Amygdala (tissue), 56 donors: ENCODE measurements at regions not wholly inside any gene's neighbourhood (a gene's known extent, or its start where the extent isn't known, plus 50 kb on each side); places are given as distances from the start of the nearest gene placed in this dataset.
A peak's percentile ranks its signal among the peaks of the same experiment; 100 is the strongest.
"Not testable (repeated sequence)": the region's sequence is repeated elsewhere in the genome, so short reads cannot be mapped to it uniquely, and the experiment has no call there.

Source experiments
- DNase-seq, 56 donors: peaks; one replicate each; lab custom pipeline; 2025; lab: John Stamatoyannopoulos, UW

GRCh38 chr7:41579961-41580935, 122.6 kb downstream of the INHBA start:
- no peak for DNase-seq

- DNase-seq: no peak
Observed at GRCh38 chr7:41578700-41579099, 124.2 kb downstream of the INHBA start.

GRCh38 chr7:41576166-41576565, 126.7 kb downstream of the INHBA start:
- DNase-seq: no peak

- DNase-seq: no peak
Observed at GRCh38 chr7:41574377-41574776, 128.5 kb downstream of the INHBA start.

GRCh38 chr7:41573862-41574261, 129.0 kb downstream of the INHBA start:
- no peak for DNase-seq

- DNase-seq: no peak
Observed at GRCh38 chr7:41573443-41573842, 129.4 kb downstream of the INHBA start.

- no peak for DNase-seq
Observed at GRCh38 chr7:41573015-41573414, 129.9 kb downstream of the INHBA start.

GRCh38 chr7:41571573-41571972, 131.3 kb downstream of the INHBA start:
- DNase-seq: no peak

GRCh38 chr7:41570766-41571165, 132.1 kb downstream of the INHBA start:
- no peak for DNase-seq

- no peak for DNase-seq
Observed at GRCh38 chr7:41568135-41568534, 134.8 kb downstream of the INHBA start.

GRCh38 chr7:41567731-41568114, 135.2 kb downstream of the INHBA start:
- DNase-seq: no peak

- DNase-seq: no peak
Observed at GRCh38 chr7:41567031-41567730, 135.7 kb downstream of the INHBA start.

GRCh38 chr7:41566581-41566980, 136.3 kb downstream of the INHBA start:
- no peak for DNase-seq

GRCh38 chr7:41565655-41566054, 137.2 kb downstream of the INHBA start:
- no peak for DNase-seq

- DNase-seq: no peak
Observed at GRCh38 chr7:41559426-41559825, 143.5 kb downstream of the INHBA start.

- DNase-seq: no peak
Observed at GRCh38 chr7:41554481-41554880, 148.4 kb downstream of the INHBA start.

- not testable (repeated sequence) for DNase-seq
Observed at GRCh38 chr7:41550046-41550445, 152.8 kb downstream of the INHBA start.

GRCh38 chr7:41544241-41544640, 158.6 kb downstream of the INHBA start:
- DNase-seq: no peak

- DNase-seq: no peak
Observed at GRCh38 chr7:41540601-41541000, 162.3 kb downstream of the INHBA start.

GRCh38 chr7:41538810-41539724, 163.8 kb downstream of the INHBA start:
- DNase-seq: peak in 1 of 56 donors; percentile 0
